ENCODE measurements at regions not wholly inside any gene's neighbourhood (a gene's known extent, or its start where the extent isn't known, plus 50 kb on each side); places are given as distances from the start of the nearest gene placed in this dataset.

DNA sequence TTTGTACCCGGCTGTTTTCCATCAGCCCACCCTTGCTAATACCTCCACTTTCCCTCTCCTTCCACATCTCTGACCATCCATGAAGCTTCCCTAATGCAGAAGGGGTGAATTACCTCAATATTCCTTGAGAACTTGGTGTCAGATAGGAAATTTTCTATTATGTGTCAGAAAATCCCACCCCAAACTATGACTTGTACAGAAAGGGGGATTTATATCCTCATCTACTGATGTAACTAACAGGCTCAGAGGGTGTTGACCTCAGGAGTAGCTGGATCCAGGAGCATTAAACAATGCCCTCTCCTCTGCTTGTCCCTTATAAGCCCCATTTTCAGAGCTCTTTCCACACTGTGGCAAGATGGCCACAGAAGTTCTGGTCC, 242.8 kb upstream of the TLE3 start:
- H3K4me3 ChIP-seq (ENCODE audit: low read length) = no peak overlapping the region
- H3K4me1 ChIP-seq (ENCODE audit: control insufficient read depth, low read length) = peaks cover 12% of the 10 kb centered on the region
- no peaks in the 10 kb centered on the region for H3K9me2 ChIP-seq (replicated peaks; ENCODE audit: control insufficient read depth, low read length)
- TF ChIP-seq, protein P1, sequence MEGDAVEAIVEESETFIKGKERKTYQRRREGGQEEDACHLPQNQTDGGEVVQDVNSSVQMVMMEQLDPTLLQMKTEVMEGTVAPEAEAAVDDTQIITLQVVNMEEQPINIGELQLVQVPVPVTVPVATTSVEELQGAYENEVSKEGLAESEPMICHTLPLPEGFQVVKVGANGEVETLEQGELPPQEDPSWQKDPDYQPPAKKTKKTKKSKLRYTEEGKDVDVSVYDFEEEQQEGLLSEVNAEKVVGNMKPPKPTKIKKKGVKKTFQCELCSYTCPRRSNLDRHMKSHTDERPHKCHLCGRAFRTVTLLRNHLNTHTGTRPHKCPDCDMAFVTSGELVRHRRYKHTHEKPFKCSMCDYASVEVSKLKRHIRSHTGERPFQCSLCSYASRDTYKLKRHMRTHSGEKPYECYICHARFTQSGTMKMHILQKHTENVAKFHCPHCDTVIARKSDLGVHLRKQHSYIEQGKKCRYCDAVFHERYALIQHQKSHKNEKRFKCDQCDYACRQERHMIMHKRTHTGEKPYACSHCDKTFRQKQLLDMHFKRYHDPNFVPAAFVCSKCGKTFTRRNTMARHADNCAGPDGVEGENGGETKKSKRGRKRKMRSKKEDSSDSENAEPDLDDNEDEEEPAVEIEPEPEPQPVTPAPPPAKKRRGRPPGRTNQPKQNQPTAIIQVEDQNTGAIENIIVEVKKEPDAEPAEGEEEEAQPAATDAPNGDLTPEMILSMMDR (IDR thresholded peaks at IDR 0.05; ENCODE audit: low read depth, low read length, poor library complexity, severe bottlenecking) = no peak
- TF ChIP-seq EZH2phosphoT487 (IDR thresholded peaks at IDR 0.05; ENCODE audit: borderline replicate concordance, low read length) = no peak
- H3K9me3 ChIP-seq (ENCODE audit: control insufficient read depth, insufficient read depth, low read length) = no peaks in the 10 kb centered on the region
- H3F3A ChIP-seq (ENCODE audit: control insufficient read depth, insufficient read depth) = no peaks in the 10 kb centered on the region
- H4K20me1 ChIP-seq (ENCODE audit: control insufficient read depth, insufficient read depth, low read depth, low read length) = no peaks in the 10 kb centered on the region
- no peaks in the 10 kb centered on the region for H3K36me3 ChIP-seq (ENCODE audit: control insufficient read depth, low read length)
- no peaks in the 10 kb centered on the region for H3K27me3 ChIP-seq (ENCODE audit: control insufficient read depth, low read length)
- no peak overlapping the region for H3K4me2 ChIP-seq (ENCODE audit: low read length)
- no peak overlapping the region for H3K27ac ChIP-seq (ENCODE audit: low read depth, low read length)
- H3K79me2 ChIP-seq (ENCODE audit: control insufficient read depth, low read length) = no peaks in the 10 kb centered on the region

DNA sequence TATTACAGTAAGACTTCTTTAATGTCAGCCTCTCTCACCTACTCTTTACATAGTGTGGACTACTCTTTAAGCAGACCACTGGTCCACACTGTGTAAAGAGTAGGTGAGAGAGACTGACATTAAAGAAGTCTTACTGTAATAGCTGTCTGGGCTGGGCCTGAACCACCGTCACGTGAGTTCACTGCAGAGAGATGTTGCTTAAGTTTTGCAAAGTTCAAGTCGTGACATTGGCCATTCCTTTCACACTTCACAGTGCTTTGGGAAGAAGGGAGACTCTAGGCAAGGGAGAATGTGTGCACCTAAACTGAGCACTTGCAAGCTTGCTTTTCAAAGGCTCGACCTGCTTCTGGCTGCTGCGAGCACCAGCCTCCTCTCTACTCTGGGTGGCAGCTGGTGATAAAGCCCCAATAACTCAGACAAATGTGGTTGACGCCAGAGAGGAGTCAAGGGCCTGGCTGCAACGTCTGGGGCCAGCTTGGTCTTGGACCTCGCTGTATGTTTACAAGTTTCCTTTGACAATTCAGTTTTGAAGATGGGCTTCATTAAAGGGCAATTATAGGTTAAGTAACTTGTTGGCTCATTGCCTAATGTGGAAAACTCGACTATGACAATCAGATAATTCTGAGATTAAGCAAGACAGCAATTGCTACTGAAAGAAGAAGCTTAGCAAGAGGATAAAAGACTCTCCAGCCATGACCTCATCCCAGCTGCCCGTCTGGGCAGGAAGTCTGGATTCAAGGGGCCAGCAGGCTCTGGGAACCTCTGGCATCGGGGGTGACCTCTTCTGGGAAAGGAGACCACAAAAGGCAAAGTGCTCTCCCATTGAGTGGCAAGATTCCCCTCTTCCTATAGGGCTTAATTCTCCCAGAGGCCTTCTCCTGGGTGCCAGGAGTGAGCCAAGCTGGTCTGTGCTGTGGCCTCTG, 242.1 kb upstream of the TLE3 start:
- no peaks in the 10 kb centered on the region for H3K36me3 ChIP-seq (ENCODE audit: control insufficient read depth, low read length)
- no peaks in the 10 kb centered on the region for H3F3A ChIP-seq (ENCODE audit: control insufficient read depth, insufficient read depth)
- H3K9me3 ChIP-seq (ENCODE audit: control insufficient read depth, insufficient read depth, low read length) = no peaks in the 10 kb centered on the region
- H4K20me1 ChIP-seq (ENCODE audit: control insufficient read depth, insufficient read depth, low read depth, low read length) = no peaks in the 10 kb centered on the region
- no peaks in the 10 kb centered on the region for H3K27me3 ChIP-seq (ENCODE audit: control insufficient read depth, low read length)
- no peak for TF ChIP-seq EZH2phosphoT487 (IDR thresholded peaks at IDR 0.05; ENCODE audit: borderline replicate concordance, low read length)
- TF ChIP-seq, protein P1 (IDR thresholded peaks at IDR 0.05; ENCODE audit: low read depth, low read length, poor library complexity, severe bottlenecking) = no peak
- H3K9me2 ChIP-seq (replicated peaks; ENCODE audit: control insufficient read depth, low read length) = no peaks in the 10 kb centered on the region
- no peak overlapping the region for H3K4me2 ChIP-seq (ENCODE audit: low read length)
- H3K4me3 ChIP-seq (ENCODE audit: low read length) = no peak overlapping the region
- H3K4me1 ChIP-seq (ENCODE audit: control insufficient read depth, low read length) = peaks cover 12% of the 10 kb centered on the region
- H3K79me2 ChIP-seq (ENCODE audit: control insufficient read depth, low read length) = no peaks in the 10 kb centered on the region
- H3K27ac ChIP-seq (ENCODE audit: low read depth, low read length) = no peak overlapping the region

DNA sequence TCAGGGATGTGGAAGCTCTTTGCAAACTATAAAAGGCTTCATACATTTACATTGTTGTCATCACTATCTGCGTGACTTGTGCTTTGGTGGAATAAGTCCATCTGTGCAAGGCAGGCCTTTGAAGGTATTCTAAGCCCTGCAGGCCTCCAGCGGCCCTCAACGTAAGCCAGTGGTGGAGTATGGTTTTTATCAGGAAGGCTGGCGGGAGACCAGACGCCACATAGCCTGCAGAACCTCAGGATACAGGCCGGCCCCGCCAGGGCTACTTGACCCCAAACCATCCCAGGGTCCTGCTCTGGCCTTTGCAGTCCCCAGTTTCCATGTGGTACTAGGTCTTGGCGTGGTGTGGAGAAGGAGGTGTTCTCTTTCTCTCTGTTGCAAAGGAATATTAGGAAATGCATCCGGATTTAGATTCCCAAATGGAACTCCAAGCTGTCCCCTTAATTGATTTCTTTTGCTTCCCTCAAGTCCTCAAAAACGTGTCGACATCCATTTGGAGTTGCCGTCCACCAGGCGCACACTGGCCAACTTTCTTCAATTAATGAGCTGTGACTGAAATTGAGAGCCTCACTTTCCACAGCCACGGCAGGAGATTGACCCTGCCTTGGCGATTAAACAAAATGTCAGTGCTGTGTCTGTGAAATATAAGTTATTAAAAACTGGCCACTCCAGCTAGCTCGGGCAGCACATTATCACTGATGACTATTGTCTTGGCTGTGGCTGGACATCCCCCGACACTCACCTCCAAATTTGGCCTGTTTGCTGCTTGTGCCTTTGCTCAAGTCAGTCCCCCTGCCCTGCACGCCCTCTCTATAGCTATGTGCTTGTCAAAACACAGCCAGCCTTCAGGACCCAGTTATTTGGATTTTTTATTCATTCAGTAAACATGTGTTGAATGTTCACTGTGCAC, 239.8 kb upstream of the TLE3 start:
- Histone ChIP-seq H4K20me1 (ENCODE audit: control insufficient read depth, insufficient read depth, low read depth, low read length) (no peaks in the 10 kb centered on the region), H3K4me1 (ENCODE audit: control insufficient read depth, low read length) (peaks cover 12% of the 10 kb centered on the region), H3K36me3 (ENCODE audit: control insufficient read depth, low read length) (no peaks in the 10 kb centered on the region), H3K79me2 (ENCODE audit: control insufficient read depth, low read length) (no peaks in the 10 kb centered on the region), H3K27ac (ENCODE audit: low read depth, low read length) (no peak overlapping the region), H3F3A (ENCODE audit: control insufficient read depth, insufficient read depth) (no peaks in the 10 kb centered on the region), H3K9me3 (ENCODE audit: control insufficient read depth, insufficient read depth, low read length) (no peaks in the 10 kb centered on the region), H3K9me2 (replicated peaks; ENCODE audit: control insufficient read depth, low read length) (no peaks in the 10 kb centered on the region), H3K4me2 (ENCODE audit: low read length) (no peak overlapping the region), H3K27me3 (ENCODE audit: control insufficient read depth, low read length) (no peaks in the 10 kb centered on the region), H3K4me3 (ENCODE audit: low read length) (no peak overlapping the region)
- TF ChIP-seq EZH2phosphoT487 (IDR thresholded peaks at IDR 0.05; ENCODE audit: borderline replicate concordance, low read length) = no peak
- TF ChIP-seq, protein P1 (IDR thresholded peaks at IDR 0.05; ENCODE audit: low read depth, low read length, poor library complexity, severe bottlenecking) = no peak
